ENCODE measurements at regions not wholly inside any gene's neighbourhood (a gene's known extent, or its start where the extent isn't known, plus 50 kb on each side); places are given as distances from the start of the nearest gene placed in this dataset.
"Not testable (repeated sequence)": the region's sequence is repeated elsewhere in the genome, so short reads cannot be mapped to it uniquely, and the experiment has no call there.

GRCh38 chrX:87975365-87975764, 457.8 kb downstream of the KLHL4 start:
- in situ Hi-C loops (cut with HindIII; ENCODE audit: low pct_unique_long_range_greater_than_20kb, low sequenced_read_pairs) = no loop called here
- TF ChIP-seq SIN3A (IDR thresholded peaks at IDR 0.05; ENCODE audit: borderline replicate concordance, insufficient read depth, low read depth, low read length) = no peak
- TF ChIP-seq, protein P1, sequence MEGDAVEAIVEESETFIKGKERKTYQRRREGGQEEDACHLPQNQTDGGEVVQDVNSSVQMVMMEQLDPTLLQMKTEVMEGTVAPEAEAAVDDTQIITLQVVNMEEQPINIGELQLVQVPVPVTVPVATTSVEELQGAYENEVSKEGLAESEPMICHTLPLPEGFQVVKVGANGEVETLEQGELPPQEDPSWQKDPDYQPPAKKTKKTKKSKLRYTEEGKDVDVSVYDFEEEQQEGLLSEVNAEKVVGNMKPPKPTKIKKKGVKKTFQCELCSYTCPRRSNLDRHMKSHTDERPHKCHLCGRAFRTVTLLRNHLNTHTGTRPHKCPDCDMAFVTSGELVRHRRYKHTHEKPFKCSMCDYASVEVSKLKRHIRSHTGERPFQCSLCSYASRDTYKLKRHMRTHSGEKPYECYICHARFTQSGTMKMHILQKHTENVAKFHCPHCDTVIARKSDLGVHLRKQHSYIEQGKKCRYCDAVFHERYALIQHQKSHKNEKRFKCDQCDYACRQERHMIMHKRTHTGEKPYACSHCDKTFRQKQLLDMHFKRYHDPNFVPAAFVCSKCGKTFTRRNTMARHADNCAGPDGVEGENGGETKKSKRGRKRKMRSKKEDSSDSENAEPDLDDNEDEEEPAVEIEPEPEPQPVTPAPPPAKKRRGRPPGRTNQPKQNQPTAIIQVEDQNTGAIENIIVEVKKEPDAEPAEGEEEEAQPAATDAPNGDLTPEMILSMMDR (IDR thresholded peaks at IDR 0.05) = no peak
- no peak for TF ChIP-seq TCF7L2 (IDR thresholded peaks at IDR 0.05; ENCODE audit: low read depth, low read length)
- TF ChIP-seq POLR2AphosphoS5 (IDR thresholded peaks at IDR 0.05; ENCODE audit: low read depth, low read length) = no peak
- no peak for TF ChIP-seq REST (IDR thresholded peaks at IDR 0.05; ENCODE audit: insufficient read depth in 1 of 2, low read depth in 2 of 2, low read length in 1 of 2)
- Histone ChIP-seq H3K4me3 (ENCODE audit: low read depth in 2 of 2, low read length in 2 of 2) (no peak overlapping the region), H3K27me3 (ENCODE audit: control insufficient read depth, insufficient read depth, low read length) (no peaks in the 10 kb centered on the region), H3K27ac (ENCODE audit: low read length) (no peak overlapping the region), H3K36me3 (ENCODE audit: control insufficient read depth, insufficient read depth, low read length) (no peaks in the 10 kb centered on the region), H3K4me1 (ENCODE audit: control insufficient read depth, insufficient read depth, low read length) (no peaks in the 10 kb centered on the region), H3K9me3 (ENCODE audit: control insufficient read depth, insufficient read depth, low read depth, low read length) (no peaks in the 10 kb centered on the region)
- DNase-seq (ENCODE audit: low read depth, low spot score) (no peak), ATAC-seq (no peak)
- CTCF ChIA-PET = no interaction called here
- BruUV-seq (replicated peaks) = no TSS peak
- POLR2A ChIA-PET = no interaction called here
- intact Hi-C loops (cut with micrococcal nuclease; ENCODE audit: unreplicated experiment) = no loop called here

DNA sequence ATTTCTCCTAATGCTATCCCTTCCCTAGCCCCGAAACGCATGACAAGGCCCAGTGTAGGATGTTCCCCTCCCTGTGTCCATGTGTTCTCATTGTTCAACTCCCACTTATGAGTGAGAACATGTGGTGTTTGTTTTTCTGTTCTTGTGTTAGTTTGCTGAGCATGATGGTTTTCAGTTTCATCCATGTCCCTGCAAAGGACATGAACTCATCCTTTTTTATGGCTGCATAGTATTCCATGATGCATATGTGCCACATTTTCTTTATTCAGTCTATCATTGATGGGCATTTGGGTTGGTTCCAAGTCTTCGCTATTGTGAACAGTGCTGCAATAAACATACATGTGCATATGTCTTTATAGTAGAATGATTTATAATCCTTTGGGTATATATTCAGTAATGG, 490.3 kb downstream of the KLHL4 start:
- in situ Hi-C loops (cut with HindIII; ENCODE audit: low pct_unique_long_range_greater_than_20kb, low sequenced_read_pairs); ATAC-seq; CTCF ChIA-PET; H3K9me3 ChIP-seq (ENCODE audit: control insufficient read depth, insufficient read depth, low read depth, low read length); BruUV-seq (replicated peaks); DNase-seq (ENCODE audit: low read depth, low spot score); H3K4me3 ChIP-seq (ENCODE audit: low read depth in 2 of 2, low read length in 2 of 2); H3K27me3 ChIP-seq (ENCODE audit: control insufficient read depth, insufficient read depth, low read length); H3K4me1 ChIP-seq (ENCODE audit: control insufficient read depth, insufficient read depth, low read length); POLR2A ChIA-PET; intact Hi-C loops (cut with micrococcal nuclease; ENCODE audit: unreplicated experiment); H3K27ac ChIP-seq (ENCODE audit: low read length); H3K36me3 ChIP-seq (ENCODE audit: control insufficient read depth, insufficient read depth, low read length): not testable (repeated sequence)

DNA sequence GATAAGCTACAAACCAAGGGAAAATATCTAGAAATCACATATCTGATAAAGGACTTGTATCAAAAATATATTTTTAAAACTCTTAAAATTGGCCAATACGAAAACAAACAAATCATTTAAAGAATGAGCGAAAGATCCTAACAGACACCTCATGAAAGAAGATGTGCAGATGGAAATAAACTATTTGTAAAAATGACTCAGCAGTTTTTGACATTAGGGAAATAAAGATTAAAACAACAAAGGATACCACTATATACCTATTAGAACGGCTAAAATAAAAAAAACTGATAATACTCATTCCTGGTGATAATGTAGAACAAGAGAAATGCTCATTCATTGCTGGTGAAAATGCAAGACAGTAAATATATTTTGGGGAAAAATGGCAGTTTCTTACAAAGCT, 506.4 kb downstream of the KLHL4 start:
- DNase-seq (ENCODE audit: low read depth, low spot score) (no peak), ATAC-seq (no peak)
- intact Hi-C loops (cut with micrococcal nuclease; ENCODE audit: unreplicated experiment) = no loop called here
- Histone ChIP-seq H3K4me3 (ENCODE audit: low read depth in 2 of 2, low read length in 2 of 2) (no peak overlapping the region), H3K27ac (ENCODE audit: low read length) (no peak overlapping the region), H3K36me3 (ENCODE audit: control insufficient read depth, insufficient read depth, low read length) (no peaks in the 10 kb centered on the region), H3K27me3 (ENCODE audit: control insufficient read depth, insufficient read depth, low read length) (no peaks in the 10 kb centered on the region), H3K9me3 (ENCODE audit: control insufficient read depth, insufficient read depth, low read depth, low read length) (no peaks in the 10 kb centered on the region), H3K4me1 (ENCODE audit: control insufficient read depth, insufficient read depth, low read length) (no peaks in the 10 kb centered on the region)
- ChIA-PET CTCF (no interaction called here), POLR2A (no interaction called here)
- in situ Hi-C loops (cut with HindIII; ENCODE audit: low pct_unique_long_range_greater_than_20kb, low sequenced_read_pairs) = no loop called here
- TF ChIP-seq POLR2AphosphoS5 (IDR thresholded peaks at IDR 0.05; ENCODE audit: low read depth, low read length) (no peak), TCF7L2 (IDR thresholded peaks at IDR 0.05; ENCODE audit: low read depth, low read length) (no peak), REST (IDR thresholded peaks at IDR 0.05; ENCODE audit: insufficient read depth in 1 of 2, low read depth in 2 of 2, low read length in 1 of 2) (no peak)
- TF ChIP-seq, protein P1 (IDR thresholded peaks at IDR 0.05) = no peak
- BruUV-seq (replicated peaks) = no TSS peak

Data from Panc1 (cell line).